Epithelial cell of esophagus (primary cell): ENCODE measurements at regions not wholly inside any gene's neighbourhood (a gene's known extent, or its start where the extent isn't known, plus 50 kb on each side); places are given as distances from the start of the nearest gene placed in this dataset.
A peak's percentile ranks its signal among the peaks of the same experiment; 100 is the strongest.

Experiments
- DNase-seq: peaks from one replicate; pipeline ENCODE4 v3.0.0; 2010; ENCODE audit warnings: low read depth
- H3K4me3 ChIP-seq: 2 replicates; pipeline ENCODE4 v1.5.1; 2011; ENCODE audit warnings: mild to moderate bottlenecking, low read length, control low read depth
- TF ChIP-seq, protein P1 (sequence below): IDR thresholded peaks from 2 replicates; pipeline ENCODE4 v1.5.1; 2011; ENCODE audit warnings: low read depth, mild to moderate bottlenecking, low read length, control low read depth, inconsistent platforms; ENCODE audit not compliant: insufficient read depth; ENCODE audit errors: missing control alignments

DNA sequence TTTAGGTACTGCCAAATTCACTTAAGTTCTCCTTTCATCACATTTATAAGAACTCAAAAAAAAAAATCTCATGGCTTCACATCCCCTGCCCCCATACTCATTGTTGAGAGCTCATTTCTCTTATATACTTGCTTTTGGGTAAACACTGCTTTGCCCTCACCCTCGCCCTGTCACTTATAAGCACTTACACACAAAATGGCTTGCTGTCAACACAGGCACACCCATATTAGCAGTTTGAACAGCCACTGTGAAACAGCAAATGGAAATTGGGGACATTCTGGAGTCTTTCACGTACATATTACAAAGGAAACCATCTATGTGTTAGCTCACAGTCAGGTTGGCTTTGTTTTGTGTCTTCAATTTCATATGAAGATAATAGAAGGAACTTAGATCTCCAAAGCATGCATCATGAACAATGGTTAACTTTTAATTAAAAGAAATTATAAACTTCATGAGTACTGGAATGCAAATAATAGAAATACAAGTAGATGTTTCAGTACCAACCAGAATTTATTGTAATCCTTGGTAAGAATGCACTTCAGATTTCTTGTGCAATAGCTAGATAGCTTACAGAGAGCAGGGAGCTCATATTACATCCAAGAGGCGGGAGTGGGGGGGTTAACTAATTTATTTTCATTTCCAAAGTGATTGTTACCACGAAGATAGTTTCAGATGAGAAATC, 272.2 kb downstream of the ALG10B start:
- TF ChIP-seq, protein P1, sequence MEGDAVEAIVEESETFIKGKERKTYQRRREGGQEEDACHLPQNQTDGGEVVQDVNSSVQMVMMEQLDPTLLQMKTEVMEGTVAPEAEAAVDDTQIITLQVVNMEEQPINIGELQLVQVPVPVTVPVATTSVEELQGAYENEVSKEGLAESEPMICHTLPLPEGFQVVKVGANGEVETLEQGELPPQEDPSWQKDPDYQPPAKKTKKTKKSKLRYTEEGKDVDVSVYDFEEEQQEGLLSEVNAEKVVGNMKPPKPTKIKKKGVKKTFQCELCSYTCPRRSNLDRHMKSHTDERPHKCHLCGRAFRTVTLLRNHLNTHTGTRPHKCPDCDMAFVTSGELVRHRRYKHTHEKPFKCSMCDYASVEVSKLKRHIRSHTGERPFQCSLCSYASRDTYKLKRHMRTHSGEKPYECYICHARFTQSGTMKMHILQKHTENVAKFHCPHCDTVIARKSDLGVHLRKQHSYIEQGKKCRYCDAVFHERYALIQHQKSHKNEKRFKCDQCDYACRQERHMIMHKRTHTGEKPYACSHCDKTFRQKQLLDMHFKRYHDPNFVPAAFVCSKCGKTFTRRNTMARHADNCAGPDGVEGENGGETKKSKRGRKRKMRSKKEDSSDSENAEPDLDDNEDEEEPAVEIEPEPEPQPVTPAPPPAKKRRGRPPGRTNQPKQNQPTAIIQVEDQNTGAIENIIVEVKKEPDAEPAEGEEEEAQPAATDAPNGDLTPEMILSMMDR: no peak
- DNase-seq: peak; percentile 25
- H3K4me3 ChIP-seq: no peak overlapping the region

DNA sequence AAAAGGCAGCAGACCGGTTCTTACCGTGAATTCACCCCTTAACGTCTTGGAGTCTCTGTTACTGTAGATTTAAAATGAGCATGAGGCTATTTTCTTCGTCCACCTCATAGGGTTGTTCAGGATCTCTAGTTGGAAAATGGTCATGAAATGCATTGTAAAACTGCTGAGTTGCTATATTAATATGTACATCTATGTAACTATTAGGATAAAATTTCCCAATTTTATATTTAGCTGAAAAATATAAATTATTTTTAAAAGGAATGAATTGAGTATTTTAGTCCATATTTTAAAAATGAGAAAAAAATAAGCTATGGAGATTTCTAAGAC, 272.7 kb downstream of the ALG10B start:
- TF ChIP-seq, protein P1: no peak
- no peak overlapping the region for H3K4me3 ChIP-seq

DNA sequence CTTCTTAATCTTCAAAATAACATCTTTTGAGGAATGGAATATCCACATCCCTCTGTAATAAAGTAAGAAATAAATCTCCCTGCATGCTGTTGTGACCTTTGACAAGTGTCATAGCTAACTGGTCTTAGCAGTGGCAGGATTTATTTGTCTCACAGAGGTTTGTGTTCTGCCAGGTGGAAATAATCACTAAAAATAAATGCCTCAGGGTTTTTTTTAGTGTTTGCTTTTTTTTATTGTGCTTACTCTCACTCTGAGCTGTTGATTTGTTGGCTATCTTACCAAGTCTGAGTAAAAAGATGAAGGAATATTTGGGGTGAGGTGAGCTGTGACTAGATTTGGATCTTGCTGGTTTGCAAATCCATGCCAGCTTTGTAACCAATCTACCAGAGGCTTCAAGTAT, 285.4 kb downstream of the ALG10B start:
- TF ChIP-seq, protein P1: no peak
- no peak for DNase-seq
- H3K4me3 ChIP-seq: no peak overlapping the region

More for the DNA sequence above, 272.7 kb downstream of the ALG10B start:
- no peak for DNase-seq
